HuH-7.5 (cell line): ENCODE measurements at regions not wholly inside any gene's neighbourhood (a gene's known extent, or its start where the extent isn't known, plus 50 kb on each side); places are given as distances from the start of the nearest gene placed in this dataset.
A peak's percentile ranks its signal among the peaks of the same experiment; 100 is the strongest.

ENCODE experiments used
- DNase-seq: peaks from one replicate; pipeline ENCODE4 v3.0.0; 2011; ENCODE audit warnings: low spot score

GRCh38 chr20:48079028-48079427 is 293.7 kb upstream of the SULF2 start:
- no peak for DNase-seq

- no peak for DNase-seq
Measured at GRCh38 chr20:48076747-48077146, 291.5 kb upstream of the SULF2 start.

GRCh38 chr20:48076247-48076646 is 291.0 kb upstream of the SULF2 start:
- peak; percentile 43 for DNase-seq

- peak; percentile 61 for DNase-seq
Measured at GRCh38 chr20:48075591-48076174, 290.4 kb upstream of the SULF2 start.

GRCh38 chr20:48070991-48071652 is 285.8 kb upstream of the SULF2 start:
- DNase-seq, result no peak

GRCh38 chr20:48069596-48069995 is 284.3 kb upstream of the SULF2 start:
- no peak for DNase-seq

- DNase-seq, result no peak
Measured at GRCh38 chr20:48066851-48067250, 281.6 kb upstream of the SULF2 start.

- no peak for DNase-seq
Measured at GRCh38 chr20:48066246-48066645, 281.0 kb upstream of the SULF2 start.

- DNase-seq, result no peak
Measured at GRCh38 chr20:48065833-48066232, 280.6 kb upstream of the SULF2 start.

- no peak for DNase-seq
Measured at GRCh38 chr20:48064929-48065328, 279.6 kb upstream of the SULF2 start.

- DNase-seq, result no peak
Measured at GRCh38 chr20:48060841-48061720, 275.8 kb upstream of the SULF2 start.

GRCh38 chr20:48058611-48059559 is 273.6 kb upstream of the SULF2 start:
- no peak for DNase-seq

- DNase-seq, result no peak
Measured at GRCh38 chr20:48057739-48058138, 272.5 kb upstream of the SULF2 start.

- no peak for DNase-seq
Measured at GRCh38 chr20:48057251-48057650, 272.0 kb upstream of the SULF2 start.

GRCh38 chr20:48056218-48056617 is 270.9 kb upstream of the SULF2 start:
- no peak for DNase-seq

- no peak for DNase-seq
Measured at GRCh38 chr20:48054051-48054450, 268.8 kb upstream of the SULF2 start.

- DNase-seq, result no peak
Measured at GRCh38 chr20:48052475-48052835, 267.2 kb upstream of the SULF2 start.

GRCh38 chr20:48051794-48052474 is 266.7 kb upstream of the SULF2 start:
- DNase-seq, result no peak

- no peak for DNase-seq
Measured at GRCh38 chr20:48049641-48050040, 264.4 kb upstream of the SULF2 start.

- no peak for DNase-seq
Measured at GRCh38 chr20:48049171-48049570, 263.9 kb upstream of the SULF2 start.

- DNase-seq, result no peak
Measured at GRCh38 chr20:48047447-48047846, 262.2 kb upstream of the SULF2 start.
